PFSK-1 (cell line): ENCODE measurements at regions not wholly inside any gene's neighbourhood (a gene's known extent, or its start where the extent isn't known, plus 50 kb on each side); places are given as distances from the start of the nearest gene placed in this dataset.

Experiments
- POLR2AphosphoS5 ChIP-seq: IDR thresholded peaks from 2 replicates; pipeline ENCODE4 v1.6.1; 2012; ENCODE audit warnings: low read depth, mild to moderate bottlenecking, control low read depth, low read length, moderate library complexity
- SIN3A ChIP-seq: IDR thresholded peaks from 2 replicates; pipeline ENCODE4 v1.6.1; 2012; ENCODE audit warnings: mild to moderate bottlenecking, low read length, moderate library complexity, borderline replicate concordance; ENCODE audit not compliant: insufficient read depth
- TAF1 ChIP-seq: IDR thresholded peaks from 2 replicates; pipeline ENCODE4 v1.6.1; 2012; ENCODE audit warnings: low read length, control low read depth, borderline replicate concordance; ENCODE audit not compliant: insufficient read depth
- TF ChIP-seq, protein P1 (sequence below), 2 experiments: IDR thresholded peaks; 2 replicates each; pipeline versions ENCODE4 v1.6.1 to v1.8.0; 2011 to 2012; ENCODE audit warnings: low read depth in 2 of 2, low read length in 2 of 2, control low read depth in 1 of 2, inconsistent platforms in 1 of 2, mild to moderate bottlenecking in 1 of 2, moderate library complexity in 1 of 2; ENCODE audit not compliant: insufficient read depth in 1 of 2

DNA sequence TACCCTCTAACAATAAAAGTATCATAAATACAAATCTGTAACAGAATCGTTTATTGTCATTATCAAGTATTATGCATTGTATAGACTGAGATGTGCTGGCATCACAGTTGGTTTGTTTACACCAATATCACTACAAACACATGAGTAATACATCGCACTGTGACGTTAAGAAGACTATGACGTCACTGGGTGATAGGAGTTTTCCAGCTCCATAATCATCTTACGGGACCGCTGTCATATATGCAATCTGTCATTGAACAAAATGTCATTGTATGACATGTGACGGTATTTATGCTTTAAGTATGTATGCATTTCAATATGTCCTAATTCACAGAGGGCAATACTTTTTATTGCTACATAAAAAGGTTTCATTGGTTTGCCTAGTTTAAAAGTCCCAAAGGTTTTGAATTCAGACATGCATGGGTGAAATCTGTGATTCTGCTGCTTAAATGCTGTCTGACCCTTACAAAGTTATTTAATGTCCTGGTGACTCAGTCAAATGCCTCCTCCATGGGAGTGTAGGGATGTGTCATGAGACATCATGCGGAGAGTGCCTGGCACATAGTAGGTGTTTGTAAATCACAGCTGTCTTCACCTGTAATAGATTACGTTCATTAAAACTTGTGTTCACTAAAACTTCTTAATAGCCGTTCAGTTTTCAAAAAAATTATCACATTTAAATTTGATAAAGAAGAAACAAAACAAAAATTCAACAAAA, 160.7 kb upstream of the PDE10A start:
- no peak for TF ChIP-seq TAF1
- TF ChIP-seq POLR2AphosphoS5 = no peak
- TF ChIP-seq, protein P1, sequence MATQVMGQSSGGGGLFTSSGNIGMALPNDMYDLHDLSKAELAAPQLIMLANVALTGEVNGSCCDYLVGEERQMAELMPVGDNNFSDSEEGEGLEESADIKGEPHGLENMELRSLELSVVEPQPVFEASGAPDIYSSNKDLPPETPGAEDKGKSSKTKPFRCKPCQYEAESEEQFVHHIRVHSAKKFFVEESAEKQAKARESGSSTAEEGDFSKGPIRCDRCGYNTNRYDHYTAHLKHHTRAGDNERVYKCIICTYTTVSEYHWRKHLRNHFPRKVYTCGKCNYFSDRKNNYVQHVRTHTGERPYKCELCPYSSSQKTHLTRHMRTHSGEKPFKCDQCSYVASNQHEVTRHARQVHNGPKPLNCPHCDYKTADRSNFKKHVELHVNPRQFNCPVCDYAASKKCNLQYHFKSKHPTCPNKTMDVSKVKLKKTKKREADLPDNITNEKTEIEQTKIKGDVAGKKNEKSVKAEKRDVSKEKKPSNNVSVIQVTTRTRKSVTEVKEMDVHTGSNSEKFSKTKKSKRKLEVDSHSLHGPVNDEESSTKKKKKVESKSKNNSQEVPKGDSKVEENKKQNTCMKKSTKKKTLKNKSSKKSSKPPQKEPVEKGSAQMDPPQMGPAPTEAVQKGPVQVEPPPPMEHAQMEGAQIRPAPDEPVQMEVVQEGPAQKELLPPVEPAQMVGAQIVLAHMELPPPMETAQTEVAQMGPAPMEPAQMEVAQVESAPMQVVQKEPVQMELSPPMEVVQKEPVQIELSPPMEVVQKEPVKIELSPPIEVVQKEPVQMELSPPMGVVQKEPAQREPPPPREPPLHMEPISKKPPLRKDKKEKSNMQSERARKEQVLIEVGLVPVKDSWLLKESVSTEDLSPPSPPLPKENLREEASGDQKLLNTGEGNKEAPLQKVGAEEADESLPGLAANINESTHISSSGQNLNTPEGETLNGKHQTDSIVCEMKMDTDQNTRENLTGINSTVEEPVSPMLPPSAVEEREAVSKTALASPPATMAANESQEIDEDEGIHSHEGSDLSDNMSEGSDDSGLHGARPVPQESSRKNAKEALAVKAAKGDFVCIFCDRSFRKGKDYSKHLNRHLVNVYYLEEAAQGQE (IDR thresholded peaks at IDR 0.05; ENCODE audit: insufficient read depth in 1 of 2, low read depth in 2 of 2, low read length in 2 of 2) = no peak
- TF ChIP-seq SIN3A = no peak
